ENCODE measurements at regions not wholly inside any gene's neighbourhood (a gene's known extent, or its start where the extent isn't known, plus 50 kb on each side); places are given as distances from the start of the nearest gene placed in this dataset.

GRCh38 chr18:10310626-10311025 lies 143.8 kb upstream of the APCDD1 start:
- TF ChIP-seq EZH2phosphoT487 (IDR thresholded peaks at IDR 0.05; ENCODE audit: borderline replicate concordance), result no peak
- no peak for TF ChIP-seq POLR2AphosphoS5 (IDR thresholded peaks at IDR 0.05; ENCODE audit: low read depth, low read length)
- no peak for TF ChIP-seq MAX (IDR thresholded peaks at IDR 0.05)
- TF ChIP-seq POLR2A (IDR thresholded peaks at IDR 0.05; ENCODE audit: borderline replicate concordance, extremely low read depth, insufficient read depth, insufficient read length), result no peak
- TF ChIP-seq SIN3A (IDR thresholded peaks at IDR 0.05; ENCODE audit: low read depth), result no peak
- no peak for TF ChIP-seq YY1 (IDR thresholded peaks at IDR 0.05; ENCODE audit: extremely low read depth, insufficient replicate concordance, low read depth, low read length)

All from HCT116 (cell line).